HG02970 (cell line): ENCODE measurements at regions not wholly inside any gene's neighbourhood (a gene's known extent, or its start where the extent isn't known, plus 50 kb on each side); places are given as distances from the start of the nearest gene placed in this dataset.

ENCODE experiments used
- ATAC-seq: cut with Tn5 transposase; IDR thresholded peaks from one replicate; pipeline ENCODE4 v1.9.1; 2021; ENCODE audit warnings: mild to moderate bottlenecking, moderate library complexity, moderate number of reproducible peaks; ENCODE audit not compliant: unreplicated experiment, low FRiP score

- no peak for ATAC-seq
Measured at GRCh38 chr12:61796846-61797245, 463.4 kb upstream of the USP15 start.

DNA sequence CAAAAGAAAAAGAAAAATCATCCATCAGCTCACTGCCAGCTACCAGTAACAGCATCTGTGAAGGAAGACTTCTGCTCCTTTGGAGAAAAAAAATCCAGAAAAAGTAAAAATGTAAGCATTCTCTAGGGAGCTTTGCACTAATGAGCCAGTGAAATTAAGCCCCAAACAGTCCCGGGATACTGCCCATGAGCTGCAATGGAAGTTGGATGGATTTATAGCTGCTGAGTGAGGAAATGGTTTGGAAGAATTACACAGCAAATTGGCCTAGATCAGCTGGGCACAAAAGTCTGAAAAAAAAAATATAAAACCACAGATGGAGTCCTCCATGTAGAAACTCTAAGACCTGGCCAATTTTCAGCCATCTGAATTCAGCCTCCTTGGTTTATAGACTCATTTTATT, 462.9 kb upstream of the USP15 start:
- ATAC-seq: no peak

DNA sequence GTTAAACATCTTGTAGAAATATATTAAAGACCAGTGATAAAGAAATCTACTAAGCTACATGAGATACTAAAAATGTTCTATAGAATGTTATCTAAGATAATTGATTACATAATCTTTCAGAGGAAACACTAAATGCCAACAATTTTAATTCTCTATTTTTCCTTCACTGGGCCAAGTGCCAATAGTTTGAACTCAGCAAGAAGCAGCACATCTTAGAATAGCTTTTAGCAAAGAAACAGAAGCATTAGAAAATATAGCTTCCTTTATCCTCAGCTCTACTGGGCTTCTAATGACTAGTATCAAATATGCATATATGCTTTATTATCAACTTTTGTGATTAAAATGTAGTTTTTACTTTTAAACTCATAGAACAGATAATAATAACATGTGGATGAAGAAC, 461.4 kb upstream of the USP15 start:
- ATAC-seq: no peak

GRCh38 chr12:61804301-61804700, 455.9 kb upstream of the USP15 start:
- ATAC-seq: no peak

GRCh38 chr12:61808856-61809255, 451.3 kb upstream of the USP15 start:
- no peak for ATAC-seq

DNA sequence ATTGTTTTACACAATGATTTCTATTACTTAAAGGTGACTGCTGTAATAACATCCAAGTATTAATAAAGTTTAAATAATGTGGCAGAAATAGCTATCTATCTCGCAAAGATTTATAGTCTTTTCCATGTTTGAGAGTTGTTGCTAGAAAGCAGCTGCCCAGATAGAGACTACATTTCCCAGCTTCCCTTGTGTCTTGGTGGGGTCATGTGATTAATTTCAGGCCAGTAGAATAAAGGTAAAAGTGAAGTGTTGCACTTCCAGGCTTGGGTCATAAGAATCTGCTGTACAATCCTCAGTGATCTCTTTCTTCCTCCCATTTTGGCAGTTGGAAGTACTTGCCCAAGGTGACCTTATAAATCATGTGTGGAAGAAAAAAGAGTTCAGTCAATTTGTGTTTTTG, 449.7 kb upstream of the USP15 start:
- ATAC-seq: no peak

DNA sequence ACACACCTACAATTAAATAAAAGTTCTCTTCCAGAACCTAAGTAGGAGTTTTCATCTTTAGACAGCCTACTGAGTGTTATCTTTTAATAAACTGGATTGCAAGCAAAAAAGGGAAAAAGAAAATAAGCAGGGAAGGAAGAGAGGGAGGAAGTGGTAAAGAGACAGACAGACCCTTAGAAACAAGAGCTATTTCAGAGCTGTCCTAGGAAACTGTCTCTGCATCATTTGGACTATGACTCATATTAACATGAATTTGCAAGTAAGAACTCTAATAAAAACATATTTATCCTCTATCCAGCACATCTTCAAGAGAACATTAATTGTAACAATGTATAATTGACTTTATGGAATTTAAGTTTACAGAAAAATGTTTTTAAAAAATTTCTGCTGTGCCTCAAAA, 438.8 kb upstream of the USP15 start:
- ATAC-seq: no peak

DNA sequence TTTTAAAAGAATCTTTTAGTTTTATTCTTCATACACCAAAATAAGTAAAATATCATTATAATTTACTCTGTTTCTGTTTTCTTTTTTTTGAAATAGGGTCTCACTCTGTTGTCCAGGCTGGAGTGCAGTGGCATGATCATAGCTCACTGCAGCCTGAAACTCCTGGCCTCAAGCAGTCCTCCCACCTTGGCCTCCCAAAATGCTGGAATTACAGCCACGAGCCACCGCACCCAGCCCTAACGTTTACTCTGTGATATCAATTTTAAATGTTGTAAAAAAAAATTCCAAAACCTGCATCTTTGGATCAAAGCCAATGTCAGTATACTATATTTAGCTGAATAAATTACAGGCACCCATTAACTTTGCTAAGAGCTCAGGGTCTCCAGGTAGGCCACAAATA, 437.1 kb upstream of the USP15 start:
- ATAC-seq: no peak

DNA sequence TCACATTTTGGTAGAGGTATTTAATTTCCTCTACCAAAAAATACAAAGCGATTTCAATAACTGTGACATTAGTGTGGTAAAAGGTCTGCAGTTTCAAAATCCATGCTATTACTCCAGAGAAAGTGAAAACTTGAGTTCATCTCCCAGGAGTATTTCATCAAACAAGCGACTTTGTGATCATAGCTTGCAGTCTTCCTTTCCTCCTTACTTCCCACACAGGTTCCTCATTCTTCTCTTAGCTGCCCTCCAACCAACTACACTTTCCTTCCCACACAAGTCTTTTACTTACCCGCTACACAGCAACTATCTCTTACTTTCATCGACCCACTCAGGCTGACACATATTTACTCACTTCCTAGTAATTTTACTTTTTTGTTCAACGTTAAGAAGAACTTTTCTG, 413.4 kb upstream of the USP15 start:
- no peak for ATAC-seq

DNA sequence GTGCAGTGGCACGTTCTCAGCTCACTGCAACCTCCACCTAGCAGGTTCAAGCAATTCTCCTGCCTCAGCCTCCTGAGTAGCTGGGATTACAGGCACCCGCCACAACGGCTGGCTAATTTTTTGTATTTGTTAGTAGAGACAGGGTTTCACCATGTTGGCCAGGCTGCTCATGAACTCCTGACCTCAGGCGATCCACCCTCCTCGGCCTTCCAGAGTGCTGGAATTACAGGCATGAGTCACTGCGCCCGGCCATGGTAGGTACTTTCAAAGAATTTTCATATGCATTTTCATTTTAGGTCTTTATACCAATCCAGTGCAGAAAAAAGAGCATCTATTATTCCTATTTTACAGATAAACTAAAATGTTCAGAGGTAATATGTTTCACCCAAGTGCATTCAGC, 411.3 kb upstream of the USP15 start:
- ATAC-seq: no peak

DNA sequence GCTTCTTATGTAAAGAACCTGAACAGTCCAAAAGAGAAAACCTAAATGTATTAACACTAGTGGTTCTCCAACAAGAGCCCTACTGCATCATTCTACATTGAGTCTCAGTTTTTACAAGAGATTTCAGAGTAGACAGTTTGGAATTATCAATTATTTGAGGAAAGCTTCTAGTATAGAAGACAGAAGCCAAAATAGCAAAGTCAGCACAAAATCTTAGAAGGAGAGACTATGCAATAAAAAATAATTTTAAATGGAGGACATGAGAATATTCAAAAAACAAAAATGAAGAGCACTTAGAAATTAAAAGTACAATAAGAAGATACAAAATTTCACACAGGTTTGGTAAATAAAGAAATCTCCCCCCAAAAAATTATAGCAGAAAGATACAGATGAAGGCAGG, 406.3 kb upstream of the USP15 start:
- no peak for ATAC-seq

DNA sequence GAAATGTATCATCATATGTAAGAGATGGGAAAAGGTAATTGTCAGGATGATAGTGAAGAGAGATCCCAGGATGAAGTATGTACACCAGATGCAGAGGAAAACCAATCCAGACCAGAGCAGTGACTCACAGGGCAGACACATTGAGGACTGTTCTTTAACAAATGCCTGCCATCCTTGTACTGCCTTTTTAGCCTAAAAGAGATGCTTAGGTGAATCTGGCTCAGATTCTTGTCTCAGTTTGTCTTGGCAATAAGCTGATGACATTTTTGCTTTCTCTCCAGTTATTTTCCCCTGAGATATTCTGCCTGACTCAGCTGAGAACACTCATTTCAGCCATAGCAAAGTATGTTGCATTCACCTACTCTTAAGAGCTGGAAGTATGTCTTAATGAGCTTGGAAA, 405.3 kb upstream of the USP15 start:
- no peak for ATAC-seq

DNA sequence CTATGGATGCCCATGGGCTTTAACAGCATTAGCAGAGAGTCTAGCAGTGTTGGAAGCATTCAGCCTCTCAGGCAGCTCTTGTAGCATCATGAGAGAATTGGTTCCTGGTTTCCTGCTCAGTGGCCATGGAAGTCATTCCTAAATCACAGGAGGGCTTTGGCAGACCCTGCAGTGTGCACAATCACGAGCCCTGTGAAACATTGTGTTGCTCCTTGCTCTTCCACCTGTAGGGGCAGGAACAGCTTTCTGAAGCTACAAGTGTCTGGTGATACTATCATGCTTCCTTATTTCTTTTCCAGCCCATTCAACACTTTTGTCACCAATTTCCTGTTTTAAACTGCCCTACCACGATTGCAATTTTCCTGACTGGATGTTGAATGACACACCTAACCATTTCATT, 402.2 kb upstream of the USP15 start:
- no peak for ATAC-seq

DNA sequence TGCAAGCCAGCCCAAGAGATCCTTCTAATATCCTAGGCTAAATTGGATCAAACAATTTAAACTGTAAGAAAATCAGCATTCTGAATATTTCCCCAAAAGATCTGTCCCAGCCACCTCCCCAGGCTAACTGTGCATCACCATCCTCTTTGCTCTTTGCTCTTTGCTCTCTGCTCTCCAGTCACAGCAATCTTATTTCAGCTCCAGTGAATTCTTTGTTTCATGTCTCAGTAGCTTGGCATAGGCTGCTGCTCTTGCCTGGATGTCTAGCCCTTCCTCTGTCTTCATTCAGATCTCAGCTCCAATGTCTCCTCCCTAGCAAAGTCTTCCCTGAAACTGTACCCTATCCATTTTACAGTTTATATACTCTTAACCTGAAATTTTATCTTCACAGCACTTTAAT, 399.8 kb upstream of the USP15 start:
- no peak for ATAC-seq

- no peak for ATAC-seq
Measured at GRCh38 chr12:61862986-61863385, 397.2 kb upstream of the USP15 start.

- ATAC-seq: no peak
Measured at GRCh38 chr12:61863811-61864210, 396.4 kb upstream of the USP15 start.

- no peak for ATAC-seq
Measured at GRCh38 chr12:61869796-61870195, 390.4 kb upstream of the USP15 start.

DNA sequence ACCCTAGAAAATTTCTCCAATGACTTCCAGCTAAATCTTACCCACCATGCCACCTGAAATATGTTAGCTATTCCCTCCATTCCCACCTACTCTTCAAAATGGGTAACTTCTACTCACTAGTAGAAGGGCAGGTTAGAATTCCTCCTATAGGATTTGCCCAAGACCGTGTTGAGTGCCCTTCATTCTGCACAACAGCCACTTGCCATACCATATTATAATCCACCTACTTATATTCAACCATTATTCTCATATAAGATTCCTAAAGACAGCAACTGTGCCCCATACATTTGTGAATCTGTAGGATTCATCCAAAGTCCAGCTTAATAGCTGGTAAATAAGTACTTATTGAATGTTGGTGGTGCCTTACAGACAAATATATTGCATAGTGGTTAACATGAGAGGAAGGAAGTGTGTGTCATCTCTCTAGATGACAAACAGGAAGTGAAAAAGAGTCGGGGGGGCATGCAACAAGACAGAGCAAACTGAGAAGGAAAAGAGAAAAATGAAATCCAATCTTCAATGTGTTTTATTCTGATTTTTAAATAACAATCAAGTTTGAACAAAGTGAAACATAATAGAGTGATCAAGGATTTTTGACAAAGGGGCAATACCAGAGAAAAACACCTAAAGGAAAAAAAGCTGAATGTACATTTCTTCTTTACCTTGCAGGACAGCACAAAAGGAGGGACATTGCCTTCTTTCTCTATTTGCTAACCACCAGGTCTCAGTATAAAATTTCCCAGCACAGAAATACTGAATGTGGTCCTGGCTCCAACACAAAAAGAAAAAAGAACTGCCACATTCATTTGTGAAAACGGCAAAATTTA, 389.3 kb upstream of the USP15 start:
- no peak for ATAC-seq

- no peak for ATAC-seq
Measured at GRCh38 chr12:61871485-61871810, 388.8 kb upstream of the USP15 start.

GRCh38 chr12:61879229-61879628, 381.0 kb upstream of the USP15 start:
- no peak for ATAC-seq

DNA sequence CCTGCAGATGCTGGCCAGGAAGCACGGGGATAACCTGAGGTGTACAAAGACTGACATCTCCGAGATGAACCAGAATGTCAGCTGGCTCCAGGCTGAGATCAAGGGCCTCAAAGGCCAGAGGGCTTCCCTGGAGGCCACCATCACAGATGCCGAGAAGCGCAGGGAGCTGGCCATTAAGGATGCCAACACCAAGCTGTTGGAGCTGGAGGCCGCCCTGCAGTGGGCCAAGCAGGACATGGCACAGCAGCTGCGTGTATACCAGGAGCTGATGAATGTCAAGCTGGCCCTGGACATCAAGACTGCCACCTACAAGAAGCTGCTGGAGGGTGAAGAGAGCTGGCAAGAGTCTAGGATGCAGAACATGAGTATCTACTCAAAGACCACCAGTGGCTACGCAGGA, 380.0 kb upstream of the USP15 start:
- no peak for ATAC-seq

DNA sequence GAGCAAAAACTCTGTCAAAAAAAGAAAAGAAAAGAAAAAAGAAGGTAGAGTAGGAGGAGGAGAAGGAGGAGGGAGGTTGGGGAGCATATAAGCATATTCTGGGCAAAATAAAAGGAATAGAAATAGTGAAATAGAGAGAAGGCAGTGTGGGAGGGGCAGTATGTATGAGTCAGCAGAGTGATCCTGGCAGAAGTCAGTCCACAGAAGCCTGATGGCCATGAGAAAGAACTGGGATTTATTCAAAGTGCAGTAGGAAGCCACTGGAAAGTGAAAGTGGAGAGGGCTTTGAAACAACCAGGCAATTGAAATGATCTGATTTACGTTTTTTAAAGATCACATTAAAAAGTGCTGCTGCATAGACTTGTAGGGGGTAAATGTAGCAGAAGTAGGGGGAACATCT, 368.6 kb upstream of the USP15 start:
- no peak for ATAC-seq

GRCh38 chr12:61894168-61894567, 366.0 kb upstream of the USP15 start:
- no peak for ATAC-seq
